ENCODE measurements at regions not wholly inside any gene's neighbourhood (a gene's known extent, or its start where the extent isn't known, plus 50 kb on each side); places are given as distances from the start of the nearest gene placed in this dataset.

GRCh38 chr2:5510082-5510481 is 182.1 kb upstream of the SOX11 start:
- no peak overlapping the region for H3K4me3 ChIP-seq (ENCODE audit: control insufficient read depth, low read depth, low read length)
- TF ChIP-seq CTCF (IDR thresholded peaks at IDR 0.05; ENCODE audit: control insufficient read depth, insufficient read depth, low read depth, low read length, missing control alignments): no peak
- no peak for DNase-seq (ENCODE audit: low read depth)

DNA sequence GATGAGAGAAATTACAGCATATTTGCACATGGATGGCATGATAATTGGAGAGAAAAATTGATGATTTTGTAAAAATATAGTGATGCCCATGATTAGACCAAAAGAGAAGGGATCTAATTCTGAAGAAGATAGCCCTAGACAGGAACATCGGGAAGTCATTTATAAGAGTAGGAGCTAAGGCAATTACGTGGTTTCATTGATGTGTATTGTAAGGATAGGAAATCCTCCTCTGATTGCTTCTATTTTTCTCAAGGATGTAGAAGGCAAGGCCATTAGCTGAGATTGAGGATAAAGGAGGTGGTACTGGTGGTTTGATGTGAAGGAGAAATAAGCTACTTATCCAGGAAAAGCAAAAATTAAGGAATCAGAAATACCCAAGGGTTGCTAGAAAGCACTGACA is 176.5 kb upstream of the SOX11 start:
- TF ChIP-seq CTCF (IDR thresholded peaks at IDR 0.05; ENCODE audit: control insufficient read depth, insufficient read depth, low read depth, low read length, missing control alignments): no peak
- H3K4me3 ChIP-seq (ENCODE audit: control insufficient read depth, low read depth, low read length): no peak overlapping the region
- no peak for DNase-seq (ENCODE audit: low read depth)

DNA sequence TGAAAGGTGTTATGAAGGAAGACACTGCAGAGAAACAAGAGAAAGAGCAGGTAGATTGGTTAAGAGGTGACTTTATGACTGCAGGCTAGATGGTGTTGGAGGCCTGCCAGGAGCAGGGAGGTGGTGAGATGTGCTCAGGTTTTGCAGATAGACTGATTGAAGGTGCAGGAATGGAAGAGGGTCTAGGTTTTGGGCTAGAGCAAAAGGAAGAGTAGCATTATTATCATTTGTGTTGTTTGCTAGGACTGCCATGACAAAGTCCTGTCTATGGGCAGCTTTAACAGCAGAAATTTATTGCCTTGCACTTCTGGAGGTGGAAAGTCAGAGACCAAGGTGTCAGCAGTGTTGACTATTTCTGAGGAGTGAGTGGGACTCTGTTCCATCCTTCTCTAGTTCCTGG is 172.9 kb upstream of the SOX11 start:
- no peak for DNase-seq (ENCODE audit: low read depth)
- TF ChIP-seq CTCF (IDR thresholded peaks at IDR 0.05; ENCODE audit: control insufficient read depth, insufficient read depth, low read depth, low read length, missing control alignments): no peak
- H3K4me3 ChIP-seq (ENCODE audit: control insufficient read depth, low read depth, low read length): no peak overlapping the region

GRCh38 chr2:5520463-5520972 is 171.7 kb upstream of the SOX11 start:
- DNase-seq (ENCODE audit: low read depth): no peak
- no peak overlapping the region for H3K4me3 ChIP-seq (ENCODE audit: control insufficient read depth, low read depth, low read length)
- no peak for TF ChIP-seq CTCF (IDR thresholded peaks at IDR 0.05; ENCODE audit: control insufficient read depth, insufficient read depth, low read depth, low read length, missing control alignments)

DNA sequence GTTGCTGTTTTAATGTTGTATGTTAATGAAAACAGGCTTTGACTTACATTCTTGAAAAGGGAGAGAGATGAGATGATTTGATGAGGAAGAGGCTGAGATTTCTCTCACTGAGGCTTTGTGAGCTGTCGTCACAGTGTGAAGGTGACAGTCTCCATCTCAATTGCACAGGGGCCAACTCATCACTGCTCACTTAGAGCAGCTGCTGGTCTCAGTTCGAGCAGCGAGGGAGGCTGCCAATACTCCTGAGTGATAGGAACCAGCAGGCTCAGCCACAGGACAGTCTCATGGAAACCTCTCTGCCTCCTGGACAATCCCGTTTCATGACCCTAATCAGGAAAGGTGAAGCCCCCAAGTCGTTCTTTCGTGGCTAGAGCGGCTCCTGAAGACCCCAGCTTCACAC is 170.7 kb upstream of the SOX11 start:
- no peak for DNase-seq (ENCODE audit: low read depth)
- no peak overlapping the region for H3K4me3 ChIP-seq (ENCODE audit: control insufficient read depth, low read depth, low read length)
- TF ChIP-seq CTCF (IDR thresholded peaks at IDR 0.05; ENCODE audit: control insufficient read depth, insufficient read depth, low read depth, low read length, missing control alignments): no peak

- no peak overlapping the region for H3K4me3 ChIP-seq (ENCODE audit: control insufficient read depth, low read depth, low read length)
- no peak for DNase-seq (ENCODE audit: low read depth)
- TF ChIP-seq CTCF (IDR thresholded peaks at IDR 0.05; ENCODE audit: control insufficient read depth, insufficient read depth, low read depth, low read length, missing control alignments): no peak
These were observed 167.6 kb upstream of the SOX11 start for GRCh38 chr2:5524551-5524950.

GRCh38 chr2:5528706-5529105 is 163.5 kb upstream of the SOX11 start:
- DNase-seq (ENCODE audit: low read depth): no peak
- no peak for TF ChIP-seq CTCF (IDR thresholded peaks at IDR 0.05; ENCODE audit: control insufficient read depth, insufficient read depth, low read depth, low read length, missing control alignments)
- H3K4me3 ChIP-seq (ENCODE audit: control insufficient read depth, low read depth, low read length): no peak overlapping the region
